Ovary (tissue), 7 donors: ENCODE measurements at regions not wholly inside any gene's neighbourhood (a gene's known extent, or its start where the extent isn't known, plus 50 kb on each side); places are given as distances from the start of the nearest gene placed in this dataset.
"Not testable (repeated sequence)": the region's sequence is repeated elsewhere in the genome, so short reads cannot be mapped to it uniquely, and the experiment has no call there.

Experiments
- DNase-seq, 5 donors: peaks; one replicate each; pipeline ENCODE4 v3.0.0-alpha.2; 2019 to 2020
- H3K27ac ChIP-seq, 2 donors: fragments of 200-600 bp; one replicate each; pipeline versions ENCODE4 v1.5.1 to v1.8.0; 2019 to 2022
- H3K27me3 ChIP-seq: fragments of 200-600 bp; one replicate; pipeline ENCODE4 v1.8.0; 2022
- H3K36me3 ChIP-seq: fragments of 200-600 bp; sonication (generic); one replicate; pipeline ENCODE4 v1.5.1; 2019
- H3K4me1 ChIP-seq: one replicate; pipeline ENCODE4 v1.8.1; 2013; ENCODE audit warnings: mild to moderate bottlenecking, moderate library complexity; ENCODE audit not compliant: insufficient read depth
- H3K4me3 ChIP-seq: fragments of 200-600 bp; sonication (generic); one replicate; pipeline ENCODE4 v1.5.1; 2017
- H3K9me3 ChIP-seq, 2 donors: fragments of 200-600 bp in 1 of 2; sonication (generic) in 1 of 2; one replicate each; pipeline versions ENCODE4 v1.5.1 to v1.8.1; 2013 to 2019; ENCODE audit warnings: mild to moderate bottlenecking in 1 of 2, moderate library complexity in 1 of 2
- EP300 ChIP-seq: sonication (generic); formaldehyde crosslinking; IDR thresholded peaks from one replicate; pipeline ENCODE4 v1.6.1; 2017; ENCODE audit warnings: antibody characterized with exemption
- POLR2A ChIP-seq: fragments of 450-650 bp; IDR thresholded peaks from one replicate; pipeline ENCODE4 v1.6.1; 2017; ENCODE audit warnings: antibody characterized with exemption, mild to moderate bottlenecking, moderate library complexity
- WGBS, 3 donors: extraction: QIAGEN DNeasy Blood & Tissue Kit in 1 of 3; methylation state at CpG; one replicate each; pipeline versions ENCODE4 v1.1.5 to v1.1.7; 2013 to 2017; 5-methylcytosine and 5-hydroxymethylcytosine counted together
- intact Hi-C, 4 donors: fragments of 100-400 bp; cut with DNase I; formaldehyde crosslinking; loops; one replicate each; pipeline versions ENCODE4 v1.11.0 to v1.15.1; 2022 to 2023
- TF ChIP-seq, protein P1 (sequence below), 3 donors: fragments of 450-650 bp in 2 of 3; fragments of 200-600 bp in 1 of 3; IDR thresholded peaks; one replicate each; pipeline versions ENCODE4 v1.5.1 to v1.8.0; 2016 to 2022; ENCODE audit warnings: antibody characterized with exemption in 3 of 3, mild to moderate bottlenecking in 1 of 3
- donor health status: DM: no; HTN: no; CAD: no; lungs with moderate emphysema.
- donor health status: DM: no; HTN: no; CAD: no.
- donor health status: Bipolar disorder and iron deficiency.
- donor health status: DM: no; HTN: no; CAD: no.
- donor health status: DM: yes; HTN: yes; CAD: no.

DNA sequence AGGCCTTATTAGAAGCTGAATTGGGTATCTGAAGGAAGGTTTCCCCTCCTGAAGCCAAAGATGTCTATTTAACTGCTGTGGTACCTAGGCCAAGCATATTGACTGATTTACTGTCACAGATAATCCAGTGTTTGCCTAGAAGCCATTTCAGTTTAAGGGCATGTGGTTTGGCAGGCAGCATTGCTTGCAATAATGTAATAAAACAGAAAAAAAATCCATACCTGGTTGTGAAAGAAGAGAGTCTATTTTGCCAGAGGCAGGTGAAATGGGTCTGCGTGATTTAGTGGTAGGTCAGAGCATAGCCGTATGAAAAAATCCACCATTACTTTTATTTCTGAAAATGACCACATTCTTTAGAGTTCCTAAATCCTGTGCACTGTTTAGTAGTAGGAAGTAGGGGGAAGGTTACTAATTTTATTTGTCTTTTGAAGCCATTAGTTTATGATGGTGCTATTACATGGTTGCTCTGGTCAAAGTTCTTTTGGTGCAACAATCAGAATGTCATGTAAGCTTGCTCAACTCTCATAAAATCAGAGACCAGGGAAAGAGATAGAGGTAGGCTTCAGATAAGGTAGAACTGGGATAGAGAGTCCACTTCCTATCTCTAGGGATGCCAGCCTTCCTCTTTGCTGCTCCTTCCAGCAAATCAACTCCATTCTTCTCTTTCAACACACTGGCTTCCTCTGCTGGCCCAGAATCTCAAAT, 343.4 kb downstream of the GPD2 start:
- intact Hi-C loops: no loop called here
- H3K4me3 ChIP-seq: no peak overlapping the region
- WGBS, 3 donors: 94 to 96% (median 94%) methylated on average over 2 of the region's 2 CpGs

DNA sequence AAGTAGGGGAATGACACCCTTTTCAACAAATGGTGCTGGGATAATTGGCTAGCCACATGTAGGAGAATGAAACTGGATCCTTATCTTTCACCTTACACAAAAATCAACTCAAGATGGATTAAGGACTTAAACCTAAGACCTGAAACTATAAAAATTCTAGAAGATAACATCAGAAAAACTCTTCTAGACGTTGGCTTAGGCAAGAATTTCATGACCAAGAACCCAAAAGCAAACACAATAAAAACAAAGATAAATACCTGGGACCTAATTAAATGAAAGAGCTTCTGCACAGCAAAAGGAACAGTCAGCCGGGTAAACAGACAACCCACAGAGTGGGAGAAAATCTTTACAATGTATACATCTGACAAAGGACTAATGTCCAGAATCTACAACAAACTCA, 345.5 kb downstream of the GPD2 start:
- H3K4me3 ChIP-seq, DNase-seq, H3K27me3 ChIP-seq, H3K36me3 ChIP-seq, intact Hi-C loops, H3K27ac ChIP-seq, H3K4me1 ChIP-seq, H3K9me3 ChIP-seq: not testable (repeated sequence)
- WGBS, 3 donors: 50 to 56% (median 56%) methylated on average over 2 of the region's 2 CpGs

More for the DNA sequence above, 343.4 kb downstream of the GPD2 start:
- Histone ChIP-seq H3K9me3 (no peaks in the 10 kb centered on the region), H3K4me1 (no peaks in the 10 kb centered on the region), H3K27ac (no peak overlapping the region), H3K27me3 (no peaks in the 10 kb centered on the region), H3K36me3 (no peaks in the 10 kb centered on the region)
- no peak for DNase-seq
- TF ChIP-seq POLR2A: no peak
- TF ChIP-seq, protein P1, sequence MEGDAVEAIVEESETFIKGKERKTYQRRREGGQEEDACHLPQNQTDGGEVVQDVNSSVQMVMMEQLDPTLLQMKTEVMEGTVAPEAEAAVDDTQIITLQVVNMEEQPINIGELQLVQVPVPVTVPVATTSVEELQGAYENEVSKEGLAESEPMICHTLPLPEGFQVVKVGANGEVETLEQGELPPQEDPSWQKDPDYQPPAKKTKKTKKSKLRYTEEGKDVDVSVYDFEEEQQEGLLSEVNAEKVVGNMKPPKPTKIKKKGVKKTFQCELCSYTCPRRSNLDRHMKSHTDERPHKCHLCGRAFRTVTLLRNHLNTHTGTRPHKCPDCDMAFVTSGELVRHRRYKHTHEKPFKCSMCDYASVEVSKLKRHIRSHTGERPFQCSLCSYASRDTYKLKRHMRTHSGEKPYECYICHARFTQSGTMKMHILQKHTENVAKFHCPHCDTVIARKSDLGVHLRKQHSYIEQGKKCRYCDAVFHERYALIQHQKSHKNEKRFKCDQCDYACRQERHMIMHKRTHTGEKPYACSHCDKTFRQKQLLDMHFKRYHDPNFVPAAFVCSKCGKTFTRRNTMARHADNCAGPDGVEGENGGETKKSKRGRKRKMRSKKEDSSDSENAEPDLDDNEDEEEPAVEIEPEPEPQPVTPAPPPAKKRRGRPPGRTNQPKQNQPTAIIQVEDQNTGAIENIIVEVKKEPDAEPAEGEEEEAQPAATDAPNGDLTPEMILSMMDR (IDR thresholded peaks at IDR 0.05): no peak
- TF ChIP-seq EP300: no peak

DNA sequence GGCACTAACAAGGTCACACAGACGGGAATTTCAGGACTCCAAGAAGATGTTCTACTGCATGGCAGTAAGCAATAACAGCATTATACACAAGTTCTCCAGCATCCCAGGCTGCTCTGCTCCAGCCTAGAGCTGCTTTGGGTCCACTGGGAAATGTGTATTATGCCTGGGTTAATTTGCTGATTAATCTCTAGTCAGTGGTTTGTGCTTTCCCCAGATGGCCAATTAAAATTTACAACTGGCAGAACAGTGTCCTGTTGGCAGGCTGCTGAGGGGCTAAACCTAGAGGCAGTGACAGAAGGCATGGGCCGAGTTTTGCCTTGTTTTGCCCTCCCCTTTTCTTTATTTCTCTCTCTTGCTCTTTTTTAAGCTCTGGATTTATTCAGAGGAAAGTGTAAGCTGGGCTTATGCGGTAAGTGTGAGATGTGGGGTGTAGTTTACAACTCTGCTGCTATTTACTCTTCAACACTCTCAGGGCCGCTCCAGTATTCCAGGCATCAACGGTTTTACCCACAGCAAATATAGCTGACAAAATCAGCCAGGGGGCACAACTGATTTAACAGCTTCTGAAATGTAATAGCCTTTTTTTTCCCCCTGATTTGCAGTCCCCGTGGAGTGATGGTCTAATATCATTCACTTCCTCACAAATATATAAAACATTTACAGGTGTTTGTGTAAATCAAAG, 348.0 kb downstream of the GPD2 start:
- 47 to 52% (median 51%) methylated on average over 6 of the region's 6 CpGs for WGBS, 3 donors
- no peak for DNase-seq
- no peaks in the 10 kb centered on the region for H3K4me1 ChIP-seq
- no peaks in the 10 kb centered on the region for H3K36me3 ChIP-seq
- H3K27me3 ChIP-seq: no peaks in the 10 kb centered on the region
- no peak overlapping the region for H3K27ac ChIP-seq
- TF ChIP-seq POLR2A: no peak
- TF ChIP-seq EP300: no peak
- TF ChIP-seq, protein P1 (IDR thresholded peaks at IDR 0.05): no peak
- no peaks in the 10 kb centered on the region for H3K9me3 ChIP-seq
- intact Hi-C loops: no loop called here
- H3K4me3 ChIP-seq: no peak overlapping the region

DNA sequence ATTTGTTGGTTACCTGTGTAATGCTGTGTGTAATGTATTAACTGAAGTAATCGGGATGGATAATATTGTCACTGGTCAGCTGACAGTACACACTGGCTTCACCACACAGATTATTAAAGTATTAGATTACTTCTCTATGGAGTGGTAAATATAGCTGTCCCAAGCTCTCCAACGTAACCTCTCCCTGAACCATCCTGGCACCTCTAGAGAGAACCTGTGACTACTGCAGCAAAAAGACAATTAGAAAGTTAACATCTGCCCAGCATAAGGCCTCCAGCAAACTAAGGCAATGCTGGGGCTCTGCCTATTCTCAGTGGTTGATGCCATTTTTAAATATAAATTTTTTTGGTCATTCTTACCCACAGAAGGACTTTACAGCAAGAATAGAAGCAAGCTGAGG, 351.3 kb downstream of the GPD2 start:
- TF ChIP-seq, protein P1 (IDR thresholded peaks at IDR 0.05): no peak
- TF ChIP-seq EP300 (no peak), POLR2A (no peak)
- no peaks in the 10 kb centered on the region for H3K36me3 ChIP-seq
- no peak overlapping the region for H3K4me3 ChIP-seq
- no peak overlapping the region for H3K27ac ChIP-seq
- no peaks in the 10 kb centered on the region for H3K9me3 ChIP-seq
- no peak for DNase-seq
- no peaks in the 10 kb centered on the region for H3K27me3 ChIP-seq
- no peaks in the 10 kb centered on the region for H3K4me1 ChIP-seq
- intact Hi-C loops: no loop called here
- 89 to 96% (median 93%) methylated on average over 2 of the region's 2 CpGs for WGBS, 3 donors

DNA sequence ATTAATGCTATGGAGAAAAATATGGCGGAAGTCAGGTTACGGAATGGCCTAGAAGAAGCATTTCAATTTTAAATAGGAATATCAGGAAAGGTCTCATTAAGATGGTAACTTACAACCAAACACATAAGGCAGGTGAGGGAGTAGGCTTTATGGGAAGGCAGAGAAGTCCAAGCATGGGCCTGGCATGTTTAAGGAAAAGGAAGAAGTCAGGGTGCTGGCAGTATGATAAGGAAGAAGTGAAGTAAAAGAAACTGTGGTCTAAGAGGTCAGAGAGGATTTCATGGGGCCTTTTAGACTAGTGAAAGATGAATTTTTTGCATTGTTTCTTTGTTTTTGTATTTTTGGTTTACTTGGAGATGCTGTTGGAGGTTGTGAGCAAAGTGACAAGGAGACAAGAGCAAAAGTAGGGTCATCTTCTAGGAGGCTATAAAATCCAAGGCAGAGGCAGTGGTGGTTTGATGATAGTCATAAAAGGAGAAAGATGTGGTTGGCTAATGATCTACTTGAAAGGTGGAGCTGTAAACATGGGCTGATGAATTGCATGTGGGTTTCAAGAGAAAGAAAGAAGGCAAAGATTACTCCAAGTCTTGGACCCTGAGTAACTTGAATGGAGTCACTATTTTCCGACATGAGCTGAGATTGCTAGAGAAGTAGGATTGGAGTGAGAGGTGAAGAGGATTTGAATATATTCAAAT, 354.3 kb downstream of the GPD2 start:
- H3K4me1 ChIP-seq: no peaks in the 10 kb centered on the region
- TF ChIP-seq, protein P1 (IDR thresholded peaks at IDR 0.05): no peak
- TF ChIP-seq POLR2A (no peak), EP300 (no peak)
- H3K36me3 ChIP-seq: no peaks in the 10 kb centered on the region
- no peak overlapping the region for H3K27ac ChIP-seq
- 91 to 92% (median 91%) methylated on average over 3 of the region's 3 CpGs for WGBS, 3 donors
- no peaks in the 10 kb centered on the region for H3K9me3 ChIP-seq
- no peak overlapping the region for H3K4me3 ChIP-seq
- intact Hi-C loops: no loop called here
- no peak for DNase-seq
- H3K27me3 ChIP-seq: no peaks in the 10 kb centered on the region
